GM19463 (cell line): ENCODE measurements at regions not wholly inside any gene's neighbourhood (a gene's known extent, or its start where the extent isn't known, plus 50 kb on each side); places are given as distances from the start of the nearest gene placed in this dataset.
A peak's percentile ranks its signal among the peaks of the same experiment; 100 is the strongest.
"Not testable (repeated sequence)": the region's sequence is repeated elsewhere in the genome, so short reads cannot be mapped to it uniquely, and the experiment has no call there.

Experiments
- ATAC-seq: cut with Tn5 transposase; IDR thresholded peaks from one replicate; pipeline ENCODE4 v1.9.1; 2021; ENCODE audit warnings: mild to moderate bottlenecking, moderate library complexity; ENCODE audit not compliant: unreplicated experiment

GRCh38 chr6:6808915-6809314 is 220.4 kb downstream of the LY86 start:
- no peak for ATAC-seq

- peak; percentile 62 for ATAC-seq
Measured at GRCh38 chr6:6810727-6811126, 222.2 kb downstream of the LY86 start.

GRCh38 chr6:6811128-6812009 is 222.8 kb downstream of the LY86 start:
- peak; percentile 47 for ATAC-seq

- ATAC-seq, result no peak
Measured at GRCh38 chr6:6812427-6812826, 223.9 kb downstream of the LY86 start.

GRCh38 chr6:6815732-6816131 is 227.2 kb downstream of the LY86 start:
- no peak for ATAC-seq

- ATAC-seq, result no peak
Measured at GRCh38 chr6:6816716-6817115, 228.2 kb downstream of the LY86 start.

- no peak for ATAC-seq
Measured at GRCh38 chr6:6818078-6818639, 229.6 kb downstream of the LY86 start.

- no peak for ATAC-seq
Measured at GRCh38 chr6:6820641-6821238, 232.2 kb downstream of the LY86 start.

GRCh38 chr6:6821639-6822261 is 233.2 kb downstream of the LY86 start:
- no peak for ATAC-seq

GRCh38 chr6:6823030-6823429 is 234.5 kb downstream of the LY86 start:
- no peak for ATAC-seq

- no peak for ATAC-seq
Measured at GRCh38 chr6:6823568-6824224, 235.2 kb downstream of the LY86 start.

GRCh38 chr6:6824381-6824780 is 235.9 kb downstream of the LY86 start:
- no peak for ATAC-seq

- ATAC-seq, result no peak
Measured at GRCh38 chr6:6825193-6825784, 236.8 kb downstream of the LY86 start.

GRCh38 chr6:6826095-6826901 is 237.8 kb downstream of the LY86 start:
- ATAC-seq, result peak; percentile 89

- no peak for ATAC-seq
Measured at GRCh38 chr6:6826961-6827360, 238.4 kb downstream of the LY86 start.

- ATAC-seq, result no peak
Measured at GRCh38 chr6:6829872-6830685, 241.6 kb downstream of the LY86 start.

- not testable (repeated sequence) for ATAC-seq
Measured at GRCh38 chr6:6830686-6831063, 242.2 kb downstream of the LY86 start.

GRCh38 chr6:6832439-6832838 is 243.9 kb downstream of the LY86 start:
- no peak for ATAC-seq
